ENCODE measurements at regions not wholly inside any gene's neighbourhood (a gene's known extent, or its start where the extent isn't known, plus 50 kb on each side); places are given as distances from the start of the nearest gene placed in this dataset.
"Not testable (repeated sequence)": the region's sequence is repeated elsewhere in the genome, so short reads cannot be mapped to it uniquely, and the experiment has no call there.

- DNase-seq (ENCODE audit: low read depth, low spot score): no peak
Observed at GRCh38 chr5:166262395-166262794, 2029.0 kb upstream of the WWC1 start.

- DNase-seq (ENCODE audit: low read depth, low spot score): no peak
Observed at GRCh38 chr5:166267907-166268306, 2023.5 kb upstream of the WWC1 start.

- no peak for DNase-seq (ENCODE audit: low read depth, low spot score)
Observed at GRCh38 chr5:166270712-166271111, 2020.7 kb upstream of the WWC1 start.

- DNase-seq (ENCODE audit: low read depth, low spot score): no peak
Observed at GRCh38 chr5:166276006-166276405, 2015.4 kb upstream of the WWC1 start.

GRCh38 chr5:166279828-166280227 lies 2011.6 kb upstream of the WWC1 start:
- no peak for DNase-seq (ENCODE audit: low read depth, low spot score)

- DNase-seq (ENCODE audit: low read depth, low spot score): no peak
Observed at GRCh38 chr5:166281433-166281832, 2010.0 kb upstream of the WWC1 start.

- no peak for DNase-seq (ENCODE audit: low read depth, low spot score)
Observed at GRCh38 chr5:166282939-166283338, 2008.5 kb upstream of the WWC1 start.

- no peak for DNase-seq (ENCODE audit: low read depth, low spot score)
Observed at GRCh38 chr5:166285361-166285760, 2006.1 kb upstream of the WWC1 start.

DNA sequence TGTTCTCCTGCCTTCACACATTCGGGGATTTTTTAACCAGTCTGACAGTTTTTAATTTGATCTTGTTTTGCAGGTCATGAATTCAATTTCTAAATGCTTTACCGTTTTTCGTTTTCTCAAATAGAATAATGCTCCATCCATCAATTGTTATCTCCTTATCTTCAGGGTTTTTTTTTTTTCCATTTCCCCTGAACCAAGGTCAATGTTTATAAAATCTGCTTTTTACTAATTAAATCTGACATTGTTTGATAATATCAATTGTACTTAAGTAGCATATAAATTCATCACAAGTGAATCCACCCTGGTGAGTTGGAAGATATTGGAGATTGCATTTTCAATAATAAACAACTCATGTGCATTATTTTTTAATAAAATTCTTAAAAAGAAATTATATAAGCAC lies 2004.6 kb upstream of the WWC1 start:
- no peak for DNase-seq (ENCODE audit: low read depth, low spot score)

GRCh38 chr5:166287866-166288265 lies 2003.6 kb upstream of the WWC1 start:
- DNase-seq (ENCODE audit: low read depth, low spot score): no peak

DNA sequence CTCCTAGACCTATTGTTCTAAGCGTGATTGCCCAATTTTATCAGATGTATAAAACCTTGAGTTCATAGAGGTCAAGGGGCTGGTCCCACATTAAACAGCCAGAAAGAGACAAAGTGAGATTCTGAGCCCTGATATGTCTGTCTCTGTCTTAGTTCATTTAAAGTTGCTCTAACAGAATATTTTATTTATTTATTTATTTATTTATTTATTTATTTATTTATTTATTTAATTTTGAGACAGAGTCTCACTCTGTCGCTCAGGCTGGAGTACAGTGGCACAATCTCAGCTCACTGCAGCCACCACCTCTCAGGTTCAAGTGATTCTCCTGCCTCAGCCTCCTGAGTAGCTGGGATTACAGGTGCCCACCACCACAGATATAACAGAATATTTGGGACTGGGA lies 1999.6 kb upstream of the WWC1 start:
- DNase-seq (ENCODE audit: low read depth, low spot score): not testable (repeated sequence)

- no peak for DNase-seq (ENCODE audit: low read depth, low spot score)
Observed at GRCh38 chr5:166293892-166294291, 1997.6 kb upstream of the WWC1 start.

DNA sequence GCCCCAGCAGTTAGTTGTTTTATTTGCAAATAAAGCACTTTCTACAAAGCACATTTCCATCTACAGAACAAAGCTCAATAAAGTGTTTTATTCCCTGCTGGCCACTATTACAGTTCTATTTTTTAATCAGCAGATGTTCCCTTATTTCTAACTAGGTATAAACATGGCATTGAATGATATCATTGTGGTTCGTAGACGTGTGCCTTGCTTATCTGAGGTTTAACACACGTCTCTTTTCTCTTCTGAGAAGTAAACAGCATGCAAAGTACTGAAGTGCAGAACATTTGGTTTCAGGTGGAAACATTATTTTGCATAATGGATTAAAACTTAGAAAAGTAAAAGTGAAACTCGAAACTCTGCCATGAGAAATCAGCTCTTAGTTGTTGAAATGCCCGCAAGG lies 1989.3 kb upstream of the WWC1 start:
- DNase-seq (ENCODE audit: low read depth, low spot score): no peak

DNA sequence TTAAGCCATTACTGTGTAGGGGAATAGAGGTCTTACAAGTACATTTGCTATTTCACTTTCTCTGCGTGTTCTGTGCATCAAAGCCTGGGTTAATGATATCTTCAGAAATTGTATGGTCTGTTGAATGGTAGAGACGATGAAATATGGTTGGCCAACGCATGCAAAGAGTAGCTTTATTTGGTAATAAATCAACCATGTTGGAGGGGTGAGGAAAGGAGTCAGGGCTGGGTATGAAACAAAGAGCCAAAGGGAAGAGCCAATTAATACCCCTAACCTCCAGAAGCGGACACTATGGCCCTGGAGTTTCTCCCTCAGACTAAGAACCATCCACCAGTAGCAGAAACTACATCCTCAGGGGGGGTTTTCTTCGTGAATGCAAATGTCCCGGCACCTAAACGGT lies 1974.0 kb upstream of the WWC1 start:
- DNase-seq (ENCODE audit: low read depth, low spot score): no peak

DNA sequence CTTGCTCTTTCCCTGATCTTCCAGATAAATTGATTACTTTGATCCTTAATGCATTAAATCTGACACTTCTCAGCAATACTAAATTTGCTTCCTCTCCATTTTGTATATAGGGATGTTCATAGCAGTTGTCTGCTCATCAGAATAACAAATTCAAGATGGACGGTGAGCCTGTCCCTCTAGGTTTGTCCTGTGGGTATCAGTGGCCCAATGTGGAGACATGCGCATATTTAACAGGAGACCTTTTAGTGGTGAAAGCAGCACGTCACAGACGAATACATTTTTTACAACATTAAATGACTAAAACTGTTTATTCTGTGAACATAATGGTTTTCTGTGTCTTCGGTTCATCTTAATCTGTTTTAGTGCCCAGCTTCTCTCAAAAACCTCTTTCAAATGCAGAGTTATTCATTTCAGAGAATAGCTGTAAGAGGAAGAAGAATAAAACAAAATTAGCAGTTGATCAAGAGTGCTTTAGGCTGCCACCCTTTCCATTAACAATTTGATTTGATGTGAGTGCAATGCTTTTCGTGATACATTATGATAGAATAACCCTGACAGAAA lies 1970.4 kb upstream of the WWC1 start:
- DNase-seq (ENCODE audit: low read depth, low spot score): no peak

- DNase-seq (ENCODE audit: low read depth, low spot score): no peak
Observed at GRCh38 chr5:166324372-166324771, 1967.1 kb upstream of the WWC1 start.

- DNase-seq (ENCODE audit: low read depth, low spot score): no peak
Observed at GRCh38 chr5:166329149-166329800, 1962.2 kb upstream of the WWC1 start.

DNA sequence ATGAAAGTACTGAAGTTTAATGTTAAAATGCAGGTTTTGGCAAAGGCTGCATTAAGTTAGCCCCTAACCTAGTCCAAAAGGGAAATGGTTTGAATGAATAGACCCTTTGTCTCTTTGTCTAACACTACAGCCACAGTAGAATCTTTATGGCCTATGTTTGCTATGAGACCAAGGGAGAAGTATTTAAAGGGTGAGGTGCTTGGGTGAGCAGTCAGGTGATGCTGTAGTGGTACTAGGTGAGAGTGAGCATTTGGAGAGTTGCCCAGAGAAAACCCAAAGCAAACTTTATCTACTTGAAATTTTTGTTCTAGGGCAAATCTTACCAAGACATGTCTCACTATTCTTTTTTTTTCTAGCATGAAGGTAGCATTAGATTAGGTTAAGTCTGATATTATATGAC lies 1961.4 kb upstream of the WWC1 start:
- DNase-seq (ENCODE audit: low read depth, low spot score): no peak

DNA sequence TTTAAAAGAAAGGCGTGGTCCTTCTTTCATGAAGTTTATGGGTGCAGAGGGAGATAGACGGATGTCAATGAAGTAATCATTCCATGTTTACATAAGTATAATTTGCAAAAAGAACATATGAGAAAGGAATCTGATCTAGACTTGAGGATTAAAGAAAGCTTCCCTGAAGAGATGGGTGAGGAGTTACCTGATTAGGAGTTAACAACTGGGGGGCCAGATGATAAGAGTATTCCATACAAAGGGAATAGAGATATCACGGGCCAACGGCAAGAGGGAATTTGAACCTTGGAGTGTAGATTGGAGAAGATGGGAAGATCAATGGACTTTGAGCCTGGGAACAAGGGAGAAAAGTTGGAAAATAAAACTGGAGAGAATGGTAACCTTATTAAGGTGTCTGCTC lies 1959.9 kb upstream of the WWC1 start:
- no peak for DNase-seq (ENCODE audit: low read depth, low spot score)

DNA sequence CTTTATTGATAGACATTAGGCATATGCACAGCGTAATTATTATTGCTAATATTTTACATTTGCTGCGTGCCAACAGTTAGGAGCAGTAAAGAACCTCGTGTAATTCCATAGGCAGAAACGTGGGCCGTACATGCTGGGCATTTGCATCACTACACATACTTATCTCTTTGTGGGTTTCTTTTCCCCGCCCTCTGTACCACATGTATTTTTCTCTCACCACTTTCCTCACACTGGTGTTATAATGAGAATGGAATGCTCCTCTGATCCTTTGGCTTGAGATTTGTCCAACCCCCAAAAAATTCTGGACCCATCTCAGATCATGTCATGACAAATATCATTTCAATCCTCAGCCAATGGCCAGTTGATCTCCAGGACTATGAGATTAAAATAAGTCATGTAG lies 1952.6 kb upstream of the WWC1 start:
- DNase-seq (ENCODE audit: low read depth, low spot score): peak; percentile 50

- peak; percentile 31 for DNase-seq (ENCODE audit: low read depth, low spot score)
Observed at GRCh38 chr5:166340039-166340438, 1951.4 kb upstream of the WWC1 start.

GRCh38 chr5:166341740-166342337 lies 1949.6 kb upstream of the WWC1 start:
- no peak for DNase-seq (ENCODE audit: low read depth, low spot score)

GRCh38 chr5:166342402-166342801 lies 1949.0 kb upstream of the WWC1 start:
- DNase-seq (ENCODE audit: low read depth, low spot score): no peak
